MCF 10A (cell line): ENCODE measurements at regions not wholly inside any gene's neighbourhood (a gene's known extent, or its start where the extent isn't known, plus 50 kb on each side); places are given as distances from the start of the nearest gene placed in this dataset.

Experiments used
- BruUV-seq: library from RNA; stranded (reverse); fragments of 400-500 nt; replicated peaks from 2 replicates; lab custom pipeline; 2021; lab: Mats Ljungman, UMichigan
- CTCF ChIA-PET: fragments of 300-600 bp; sonication (Branson Sonifier 250); formaldehyde crosslinking; extraction: SDS; loops from one replicate; lab custom pipeline; 2021; ENCODE audit warnings: antibody characterized with exemption, inconsistent platforms; lab: Yijun Ruan, JAX
- POLR2A ChIA-PET: fragments of 300-600, 350-650 bp; sonication (Branson Sonifier 250); formaldehyde crosslinking; extraction: SDS; loops from one replicate; lab custom pipeline; 2020; ENCODE audit warnings: antibody characterized with exemption, inconsistent platforms; lab: Yijun Ruan, JAX
- DNase-seq: peaks from one replicate; pipeline ENCODE4 v3.0.0-alpha.2; 2018; ENCODE audit not compliant: unreplicated experiment
- H3K27ac Mint-ChIP-seq: one replicate; pipeline ENCODE4 v1.8.0; 2022; ENCODE audit warnings: mild to moderate bottlenecking, low read depth, mixed read lengths; ENCODE audit not compliant: unreplicated experiment
- H3K27me3 Mint-ChIP-seq: one replicate; pipeline ENCODE4 v1.8.0; 2022; ENCODE audit warnings: mixed read lengths; ENCODE audit not compliant: insufficient read depth, unreplicated experiment
- H3K36me3 Mint-ChIP-seq: one replicate; pipeline ENCODE4 v1.8.0; 2022; ENCODE audit warnings: mild to moderate bottlenecking, moderate library complexity, mixed read lengths; ENCODE audit not compliant: insufficient read depth, unreplicated experiment
- H3K4me1 Mint-ChIP-seq: one replicate; pipeline ENCODE4 v1.8.0; 2022; ENCODE audit warnings: mixed read lengths; ENCODE audit not compliant: insufficient read depth, unreplicated experiment
- H3K4me3 Mint-ChIP-seq: one replicate; pipeline ENCODE4 v1.8.0; 2022; ENCODE audit warnings: mild to moderate bottlenecking, moderate library complexity, mixed read lengths; ENCODE audit not compliant: unreplicated experiment
- H3K9me3 Mint-ChIP-seq: one replicate; pipeline ENCODE4 v1.8.0; 2022; ENCODE audit warnings: mixed read lengths; ENCODE audit not compliant: unreplicated experiment
- intact Hi-C: fragments of 100-400 bp; cut with micrococcal nuclease; formaldehyde crosslinking; loops from 2 replicates; pipeline ENCODE4 v1.14.1; 2022
- TF ChIP-seq, protein P1 (sequence below): fragments of 200-600 bp; IDR thresholded peaks from one replicate; pipeline ENCODE4 v1.8.0; 2022; ENCODE audit warnings: antibody characterized with exemption, mild to moderate bottlenecking; ENCODE audit not compliant: unreplicated experiment

DNA sequence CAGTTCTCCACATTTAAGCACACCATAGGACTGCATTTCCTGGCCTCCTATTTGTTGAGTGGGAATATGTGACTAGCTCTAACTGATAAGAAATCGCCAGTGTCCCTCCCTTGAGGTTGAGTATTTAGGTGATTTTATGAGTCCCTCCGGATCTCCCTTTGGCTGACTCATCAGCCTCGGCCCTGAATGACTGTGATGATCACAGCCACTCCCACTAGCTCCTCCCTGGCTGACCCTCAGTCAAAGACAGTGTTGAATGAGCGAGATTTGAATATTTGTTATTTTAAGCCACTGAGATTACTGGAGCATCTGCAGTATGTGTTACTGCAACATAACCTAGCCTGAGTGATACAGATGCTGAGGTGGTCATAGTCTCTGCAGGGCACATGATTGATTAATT is 515.3 kb downstream of the EPHB1 start:
- Mint-ChIP-seq H3K4me3 (no peak overlapping the region), H3K9me3 (peaks cover 42% of the 10 kb centered on the region), H3K4me1 (no peaks in the 10 kb centered on the region), H3K27me3 (no peaks in the 10 kb centered on the region), H3K36me3 (no peaks in the 10 kb centered on the region), H3K27ac (no peak overlapping the region)
- TF ChIP-seq, protein P1, sequence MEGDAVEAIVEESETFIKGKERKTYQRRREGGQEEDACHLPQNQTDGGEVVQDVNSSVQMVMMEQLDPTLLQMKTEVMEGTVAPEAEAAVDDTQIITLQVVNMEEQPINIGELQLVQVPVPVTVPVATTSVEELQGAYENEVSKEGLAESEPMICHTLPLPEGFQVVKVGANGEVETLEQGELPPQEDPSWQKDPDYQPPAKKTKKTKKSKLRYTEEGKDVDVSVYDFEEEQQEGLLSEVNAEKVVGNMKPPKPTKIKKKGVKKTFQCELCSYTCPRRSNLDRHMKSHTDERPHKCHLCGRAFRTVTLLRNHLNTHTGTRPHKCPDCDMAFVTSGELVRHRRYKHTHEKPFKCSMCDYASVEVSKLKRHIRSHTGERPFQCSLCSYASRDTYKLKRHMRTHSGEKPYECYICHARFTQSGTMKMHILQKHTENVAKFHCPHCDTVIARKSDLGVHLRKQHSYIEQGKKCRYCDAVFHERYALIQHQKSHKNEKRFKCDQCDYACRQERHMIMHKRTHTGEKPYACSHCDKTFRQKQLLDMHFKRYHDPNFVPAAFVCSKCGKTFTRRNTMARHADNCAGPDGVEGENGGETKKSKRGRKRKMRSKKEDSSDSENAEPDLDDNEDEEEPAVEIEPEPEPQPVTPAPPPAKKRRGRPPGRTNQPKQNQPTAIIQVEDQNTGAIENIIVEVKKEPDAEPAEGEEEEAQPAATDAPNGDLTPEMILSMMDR = no peak
- DNase-seq = no peak
- intact Hi-C loops = no loop called here
- ChIA-PET POLR2A (no interaction called here), CTCF (interaction anchor here (0.5 kb wide), 1 partner anchor 37 kb away, joined by 3 read pairs; no protein-coding TSS in a partner anchor)
- no TSS peak for BruUV-seq

DNA sequence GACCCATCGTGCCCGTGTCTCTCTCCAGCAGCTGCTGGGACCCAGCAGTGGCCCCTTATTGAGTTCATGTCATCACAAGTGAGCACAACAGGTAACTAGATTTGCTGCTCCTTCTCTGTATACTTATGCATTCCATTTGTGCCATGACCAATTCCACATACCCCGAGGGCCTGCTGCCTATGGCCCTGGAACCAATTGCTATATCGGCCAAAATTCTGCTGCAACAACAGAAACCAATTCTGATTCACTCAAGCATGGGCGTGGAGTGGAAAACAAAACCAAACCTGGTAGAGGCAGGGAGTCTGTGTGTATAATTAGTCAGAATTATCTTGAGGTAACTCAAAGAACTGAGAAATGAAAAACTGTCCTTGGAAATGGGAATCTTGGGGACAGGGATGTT is 516.6 kb downstream of the EPHB1 start:
- Mint-ChIP-seq H3K4me3 (no peak overlapping the region), H3K9me3 (peaks cover 36% of the 10 kb centered on the region), H3K36me3 (no peaks in the 10 kb centered on the region), H3K4me1 (no peaks in the 10 kb centered on the region), H3K27me3 (no peaks in the 10 kb centered on the region), H3K27ac (no peak overlapping the region)
- no TSS peak for BruUV-seq
- ChIA-PET CTCF (no interaction called here), POLR2A (no interaction called here)
- DNase-seq = no peak
- intact Hi-C loops = no loop called here
- TF ChIP-seq, protein P1 = no peak

DNA sequence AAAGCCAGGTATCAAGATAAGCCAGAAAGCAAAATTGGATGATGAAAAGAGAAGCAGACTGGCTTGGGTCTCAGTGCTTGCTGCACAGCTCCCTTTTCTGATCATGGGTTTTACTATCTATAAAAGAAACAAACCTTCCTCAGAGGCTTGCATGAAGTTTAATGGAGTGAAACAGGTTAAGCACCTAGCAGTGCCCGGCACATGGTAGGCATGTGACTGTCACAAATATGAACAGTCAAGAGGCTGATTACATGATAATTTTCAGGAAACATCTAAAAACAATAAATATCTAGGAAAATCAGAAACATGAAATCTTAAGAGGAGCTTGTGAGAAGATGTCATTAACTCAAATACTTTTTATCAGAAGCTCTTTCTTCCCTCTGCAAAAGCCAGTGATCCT is 519.2 kb downstream of the EPHB1 start:
- POLR2A ChIA-PET = no interaction called here
- CTCF ChIA-PET = no interaction called here
- intact Hi-C loops = no loop called here
- Mint-ChIP-seq H3K9me3 (peaks cover 29% of the 10 kb centered on the region), H3K4me3 (no peak overlapping the region), H3K27me3 (no peaks in the 10 kb centered on the region), H3K27ac (no peak overlapping the region), H3K36me3 (no peaks in the 10 kb centered on the region), H3K4me1 (no peaks in the 10 kb centered on the region)
- no peak for DNase-seq
- no TSS peak for BruUV-seq
- TF ChIP-seq, protein P1 = no peak

DNA sequence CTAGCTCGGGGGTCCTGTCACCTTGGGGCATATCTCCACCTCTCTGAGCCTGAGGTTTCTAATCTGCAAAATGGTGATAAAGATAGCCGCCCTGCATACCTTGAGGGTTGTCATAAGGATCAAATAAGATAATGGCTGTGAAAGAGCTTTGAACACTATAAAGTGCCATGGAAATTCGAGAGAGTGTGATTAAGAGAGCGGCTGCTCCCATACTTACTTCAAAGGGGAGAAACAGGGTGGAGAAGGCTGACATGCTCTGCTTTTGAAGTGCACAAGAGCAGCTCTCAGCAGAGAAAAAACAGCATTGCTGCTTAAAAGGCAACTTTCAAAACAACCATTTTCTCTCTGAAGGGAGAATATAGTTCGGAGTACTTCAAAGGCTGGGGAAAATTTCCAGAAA is 529.2 kb downstream of the EPHB1 start:
- CTCF ChIA-PET = no interaction called here
- POLR2A ChIA-PET = no interaction called here

More for the DNA sequence above, 529.2 kb downstream of the EPHB1 start:
- H3K4me3 Mint-ChIP-seq = no peak overlapping the region
- no peak for DNase-seq
- H3K4me1 Mint-ChIP-seq = no peaks in the 10 kb centered on the region
- intact Hi-C loops = no loop called here
- H3K27me3 Mint-ChIP-seq = no peaks in the 10 kb centered on the region
- no TSS peak for BruUV-seq
- H3K36me3 Mint-ChIP-seq = no peaks in the 10 kb centered on the region
- TF ChIP-seq, protein P1 = no peak
- H3K27ac Mint-ChIP-seq = no peak overlapping the region
- H3K9me3 Mint-ChIP-seq = peaks cover 50% of the 10 kb centered on the region
